ENCODE measurements at regions not wholly inside any gene's neighbourhood (a gene's known extent, or its start where the extent isn't known, plus 50 kb on each side); places are given as distances from the start of the nearest gene placed in this dataset.
"Not testable (repeated sequence)": the region's sequence is repeated elsewhere in the genome, so short reads cannot be mapped to it uniquely, and the experiment has no call there.

DNA sequence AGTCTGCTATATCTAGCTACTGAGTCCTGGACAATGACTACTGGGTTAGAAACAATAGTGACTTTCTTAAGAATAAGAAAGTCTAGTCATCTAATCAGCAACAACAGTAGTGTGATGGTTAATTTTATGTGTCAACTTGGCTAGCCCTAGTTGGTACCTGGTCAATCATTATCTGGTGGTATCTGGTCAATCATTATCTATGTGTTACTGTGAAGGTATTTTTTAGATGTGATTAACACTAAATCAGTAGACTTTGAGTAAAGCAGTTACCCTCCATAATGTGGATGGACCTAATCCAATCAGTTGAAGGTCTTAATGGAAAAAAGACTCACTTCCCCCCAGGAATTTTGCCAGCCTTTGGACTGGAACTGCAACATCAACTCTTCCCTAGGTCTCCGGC lies 312.6 kb downstream of the SIPA1L2 start:
- no peak for DNase-seq
- Histone ChIP-seq H3K4me3 (ENCODE audit: low read depth in 2 of 2, low read length in 1 of 2) (no peak overlapping the region), H3K9ac (no peak overlapping the region), H4K20me1 (ENCODE audit: insufficient read depth) (no peaks in the 10 kb centered on the region), H3K9me2 (no peaks in the 10 kb centered on the region), H3K79me2 (ENCODE audit: insufficient read depth) (no peaks in the 10 kb centered on the region), H3K27ac (ENCODE audit: low read depth in 2 of 2, low read length in 1 of 2) (no peak overlapping the region), H2AFZ (ENCODE audit: low read depth) (no peak overlapping the region), H3K4me1 (ENCODE audit: control insufficient read depth in 1 of 2, insufficient read depth in 2 of 2, low read depth in 1 of 2, low read length in 1 of 2) (peaks cover 0 to 12% of the 10 kb centered on the region in 2 experiments; a peak in 2 of 4 replicates), H3K4me2 (no peak overlapping the region), H3F3A (replicated peaks; ENCODE audit: insufficient read depth) (no peaks in the 10 kb centered on the region), H3K9me3 (no peaks in the 10 kb centered on the region), H3K27me3 (ENCODE audit: insufficient read depth) (no peaks in the 10 kb centered on the region), H3K36me3 (replicated peaks in 1 of 2; ENCODE audit: control insufficient read depth in 1 of 2, insufficient read depth in 2 of 2, low read length in 1 of 2) (no peaks in the 10 kb centered on the region)
- ChIA-PET CTCF (no interaction called here), POLR2A (no interaction called here)
- TF ChIP-seq RXRA (IDR thresholded peaks at IDR 0.05; ENCODE audit: borderline replicate concordance, low read depth) = no peak
- WGBS (ENCODE audit: low lambda C conversion rate) = 72% methylated on average over 1 of the region's 1 CpG

DNA sequence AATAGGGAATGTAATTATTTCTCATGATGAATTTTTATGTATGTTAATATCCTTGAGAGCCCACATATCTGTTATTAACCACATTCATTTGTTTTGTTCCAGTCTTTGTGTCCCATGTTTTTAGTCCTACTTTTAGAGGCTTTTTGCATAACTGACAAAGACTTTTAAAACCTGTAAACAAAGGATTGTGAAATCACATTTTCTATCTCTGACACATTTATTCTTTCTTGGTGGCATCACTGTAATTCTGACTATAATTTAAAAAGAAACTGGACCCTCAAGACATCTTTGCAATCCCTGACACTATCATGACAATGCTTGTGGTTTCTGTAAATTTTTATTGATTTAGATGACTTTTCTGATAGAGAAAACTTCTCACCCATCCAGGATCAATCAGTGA lies 313.1 kb downstream of the SIPA1L2 start:
- no peaks in the 10 kb centered on the region for H3K79me2 ChIP-seq (ENCODE audit: insufficient read depth)
- ChIA-PET POLR2A (no interaction called here), CTCF (no interaction called here)
- DNase-seq = no peak
- no peaks in the 10 kb centered on the region for H3K27me3 ChIP-seq (ENCODE audit: insufficient read depth)
- H3K4me2 ChIP-seq = no peak overlapping the region
- no peaks in the 10 kb centered on the region for H3K9me3 ChIP-seq
- no peak overlapping the region for H3K4me3 ChIP-seq (ENCODE audit: low read depth in 2 of 2, low read length in 1 of 2)
- TF ChIP-seq EZH2phosphoT487 (IDR thresholded peaks at IDR 0.05; ENCODE audit: borderline replicate concordance, low read depth) = no peak
- no peak for TF ChIP-seq EP300 (IDR thresholded peaks at IDR 0.05; ENCODE audit: borderline replicate concordance in 1 of 2, low read depth in 1 of 2, low read length in 1 of 2)
- TF ChIP-seq SMC3 (IDR thresholded peaks at IDR 0.05; ENCODE audit: low read depth, low read length) = no peak
- TF ChIP-seq, protein P1, sequence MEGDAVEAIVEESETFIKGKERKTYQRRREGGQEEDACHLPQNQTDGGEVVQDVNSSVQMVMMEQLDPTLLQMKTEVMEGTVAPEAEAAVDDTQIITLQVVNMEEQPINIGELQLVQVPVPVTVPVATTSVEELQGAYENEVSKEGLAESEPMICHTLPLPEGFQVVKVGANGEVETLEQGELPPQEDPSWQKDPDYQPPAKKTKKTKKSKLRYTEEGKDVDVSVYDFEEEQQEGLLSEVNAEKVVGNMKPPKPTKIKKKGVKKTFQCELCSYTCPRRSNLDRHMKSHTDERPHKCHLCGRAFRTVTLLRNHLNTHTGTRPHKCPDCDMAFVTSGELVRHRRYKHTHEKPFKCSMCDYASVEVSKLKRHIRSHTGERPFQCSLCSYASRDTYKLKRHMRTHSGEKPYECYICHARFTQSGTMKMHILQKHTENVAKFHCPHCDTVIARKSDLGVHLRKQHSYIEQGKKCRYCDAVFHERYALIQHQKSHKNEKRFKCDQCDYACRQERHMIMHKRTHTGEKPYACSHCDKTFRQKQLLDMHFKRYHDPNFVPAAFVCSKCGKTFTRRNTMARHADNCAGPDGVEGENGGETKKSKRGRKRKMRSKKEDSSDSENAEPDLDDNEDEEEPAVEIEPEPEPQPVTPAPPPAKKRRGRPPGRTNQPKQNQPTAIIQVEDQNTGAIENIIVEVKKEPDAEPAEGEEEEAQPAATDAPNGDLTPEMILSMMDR (IDR thresholded peaks at IDR 0.05) = no peak
- no peak for TF ChIP-seq FOSL2 (IDR thresholded peaks at IDR 0.05; ENCODE audit: borderline replicate concordance, low read depth)
- no peak for TF ChIP-seq YY1 (IDR thresholded peaks at IDR 0.05; ENCODE audit: low read depth)
- TF ChIP-seq, protein P2, sequence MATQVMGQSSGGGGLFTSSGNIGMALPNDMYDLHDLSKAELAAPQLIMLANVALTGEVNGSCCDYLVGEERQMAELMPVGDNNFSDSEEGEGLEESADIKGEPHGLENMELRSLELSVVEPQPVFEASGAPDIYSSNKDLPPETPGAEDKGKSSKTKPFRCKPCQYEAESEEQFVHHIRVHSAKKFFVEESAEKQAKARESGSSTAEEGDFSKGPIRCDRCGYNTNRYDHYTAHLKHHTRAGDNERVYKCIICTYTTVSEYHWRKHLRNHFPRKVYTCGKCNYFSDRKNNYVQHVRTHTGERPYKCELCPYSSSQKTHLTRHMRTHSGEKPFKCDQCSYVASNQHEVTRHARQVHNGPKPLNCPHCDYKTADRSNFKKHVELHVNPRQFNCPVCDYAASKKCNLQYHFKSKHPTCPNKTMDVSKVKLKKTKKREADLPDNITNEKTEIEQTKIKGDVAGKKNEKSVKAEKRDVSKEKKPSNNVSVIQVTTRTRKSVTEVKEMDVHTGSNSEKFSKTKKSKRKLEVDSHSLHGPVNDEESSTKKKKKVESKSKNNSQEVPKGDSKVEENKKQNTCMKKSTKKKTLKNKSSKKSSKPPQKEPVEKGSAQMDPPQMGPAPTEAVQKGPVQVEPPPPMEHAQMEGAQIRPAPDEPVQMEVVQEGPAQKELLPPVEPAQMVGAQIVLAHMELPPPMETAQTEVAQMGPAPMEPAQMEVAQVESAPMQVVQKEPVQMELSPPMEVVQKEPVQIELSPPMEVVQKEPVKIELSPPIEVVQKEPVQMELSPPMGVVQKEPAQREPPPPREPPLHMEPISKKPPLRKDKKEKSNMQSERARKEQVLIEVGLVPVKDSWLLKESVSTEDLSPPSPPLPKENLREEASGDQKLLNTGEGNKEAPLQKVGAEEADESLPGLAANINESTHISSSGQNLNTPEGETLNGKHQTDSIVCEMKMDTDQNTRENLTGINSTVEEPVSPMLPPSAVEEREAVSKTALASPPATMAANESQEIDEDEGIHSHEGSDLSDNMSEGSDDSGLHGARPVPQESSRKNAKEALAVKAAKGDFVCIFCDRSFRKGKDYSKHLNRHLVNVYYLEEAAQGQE (IDR thresholded peaks at IDR 0.05; ENCODE audit: low read depth, low read length) = no peak
- no peak for TF ChIP-seq SIN3A (IDR thresholded peaks at IDR 0.05; ENCODE audit: borderline replicate concordance, low read depth, low read length)
- no peak for TF ChIP-seq NRF1 (IDR thresholded peaks at IDR 0.05; ENCODE audit: low read depth, low read length)
- TF ChIP-seq MEF2A (IDR thresholded peaks at IDR 0.05; ENCODE audit: borderline replicate concordance, low read depth) = no peak
- no peak for TF ChIP-seq GATA2 (CRISPR knock-in tag; IDR thresholded peaks at IDR 0.05)
- TF ChIP-seq CHD2 (IDR thresholded peaks at IDR 0.05; ENCODE audit: low read length, partially characterized antibody) = no peak
- TF ChIP-seq GABPA (IDR thresholded peaks at IDR 0.05; ENCODE audit: low read depth) = no peak
- TF ChIP-seq, protein P3, sequence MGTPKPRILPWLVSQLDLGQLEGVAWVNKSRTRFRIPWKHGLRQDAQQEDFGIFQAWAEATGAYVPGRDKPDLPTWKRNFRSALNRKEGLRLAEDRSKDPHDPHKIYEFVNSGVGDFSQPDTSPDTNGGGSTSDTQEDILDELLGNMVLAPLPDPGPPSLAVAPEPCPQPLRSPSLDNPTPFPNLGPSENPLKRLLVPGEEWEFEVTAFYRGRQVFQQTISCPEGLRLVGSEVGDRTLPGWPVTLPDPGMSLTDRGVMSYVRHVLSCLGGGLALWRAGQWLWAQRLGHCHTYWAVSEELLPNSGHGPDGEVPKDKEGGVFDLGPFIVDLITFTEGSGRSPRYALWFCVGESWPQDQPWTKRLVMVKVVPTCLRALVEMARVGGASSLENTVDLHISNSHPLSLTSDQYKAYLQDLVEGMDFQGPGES (IDR thresholded peaks at IDR 0.05; ENCODE audit: low read depth, low read length) = no peak
- TF ChIP-seq, protein P4, sequence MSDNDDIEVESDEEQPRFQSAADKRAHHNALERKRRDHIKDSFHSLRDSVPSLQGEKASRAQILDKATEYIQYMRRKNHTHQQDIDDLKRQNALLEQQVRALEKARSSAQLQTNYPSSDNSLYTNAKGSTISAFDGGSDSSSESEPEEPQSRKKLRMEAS (IDR thresholded peaks at IDR 0.05; ENCODE audit: low read depth) = no peak
- no peak overlapping the region for H3K9ac ChIP-seq
- H3K4me1 ChIP-seq (ENCODE audit: control insufficient read depth in 1 of 2, insufficient read depth in 2 of 2, low read depth in 1 of 2, low read length in 1 of 2) = peaks cover 0 to 12% of the 10 kb centered on the region in 2 experiments; a peak in 2 of 4 replicates
- no peaks in the 10 kb centered on the region for H3F3A ChIP-seq (replicated peaks; ENCODE audit: insufficient read depth)
- H4K20me1 ChIP-seq (ENCODE audit: insufficient read depth) = no peaks in the 10 kb centered on the region
- no peak overlapping the region for H3K27ac ChIP-seq (ENCODE audit: low read depth in 2 of 2, low read length in 1 of 2)
- no peaks in the 10 kb centered on the region for H3K36me3 ChIP-seq (replicated peaks in 1 of 2; ENCODE audit: control insufficient read depth in 1 of 2, insufficient read depth in 2 of 2, low read length in 1 of 2)
- H2AFZ ChIP-seq (ENCODE audit: low read depth) = no peak overlapping the region
- no peaks in the 10 kb centered on the region for H3K9me2 ChIP-seq

DNA sequence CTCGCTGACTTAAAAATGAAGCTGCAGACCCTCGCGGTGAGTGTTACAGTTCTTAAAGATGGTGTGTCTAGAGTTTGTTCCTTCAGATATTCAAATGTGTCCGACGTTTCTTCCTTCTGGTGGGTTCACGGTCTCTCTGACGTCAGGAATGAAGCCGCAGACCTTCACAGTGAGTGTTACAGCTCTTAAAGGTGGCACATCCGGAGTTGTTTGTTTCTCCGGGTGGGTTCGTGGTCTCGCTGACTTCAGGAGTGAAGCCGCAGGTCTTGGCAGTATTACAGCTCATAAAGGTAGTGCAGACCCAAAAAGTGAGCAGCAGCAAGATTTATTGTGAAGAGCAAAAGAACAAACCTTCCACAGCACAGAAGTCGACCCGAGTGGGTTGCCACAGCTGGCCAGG lies 316.1 kb downstream of the SIPA1L2 start:
- H3K4me1 ChIP-seq (ENCODE audit: control insufficient read depth in 1 of 2, insufficient read depth in 2 of 2, low read depth in 1 of 2, low read length in 1 of 2); H3K79me2 ChIP-seq (ENCODE audit: insufficient read depth); H4K20me1 ChIP-seq (ENCODE audit: insufficient read depth); H3K9me2 ChIP-seq; H3K4me2 ChIP-seq; DNase-seq; H3K36me3 ChIP-seq (replicated peaks in 1 of 2; ENCODE audit: control insufficient read depth in 1 of 2, insufficient read depth in 2 of 2, low read length in 1 of 2); H3K27me3 ChIP-seq (ENCODE audit: insufficient read depth); H3K4me3 ChIP-seq (ENCODE audit: low read depth in 2 of 2, low read length in 1 of 2); H3K27ac ChIP-seq (ENCODE audit: low read depth in 2 of 2, low read length in 1 of 2); H3F3A ChIP-seq (replicated peaks; ENCODE audit: insufficient read depth); POLR2A ChIA-PET; H3K9ac ChIP-seq; H2AFZ ChIP-seq (ENCODE audit: low read depth); H3K9me3 ChIP-seq: not testable (repeated sequence)
- CTCF ChIA-PET = interaction anchor here (1.1 kb wide), 1 partner anchor 14 kb away, joined by 3 read pairs; no protein-coding TSS in a partner anchor
- WGBS (ENCODE audit: low lambda C conversion rate) = 74% methylated on average over 15 of the region's 15 CpGs

Measured in SK-N-SH (cell line).